Nephron progenitor cell (in vitro differentiated cells): ENCODE measurements at regions not wholly inside any gene's neighbourhood (a gene's known extent, or its start where the extent isn't known, plus 50 kb on each side); places are given as distances from the start of the nearest gene placed in this dataset.

Experiments used
- DNase-seq: peaks from one replicate; pipeline ENCODE4 v3.0.0; 2021
- H3K27ac Mint-ChIP-seq: 2 replicates; pipeline ENCODE4 v1.8.0; 2021; ENCODE audit warnings: mild to moderate bottlenecking, moderate library complexity, mixed read lengths
- H3K27me3 Mint-ChIP-seq: 2 replicates; pipeline ENCODE4 v1.8.0; 2021; ENCODE audit warnings: mild to moderate bottlenecking, low read depth, mixed read lengths; ENCODE audit not compliant: poor library complexity
- H3K36me3 Mint-ChIP-seq: 2 replicates; pipeline ENCODE4 v1.8.0; 2021; ENCODE audit warnings: low read depth, mixed read lengths
- H3K4me1 Mint-ChIP-seq: 2 replicates; pipeline ENCODE4 v1.8.0; 2021; ENCODE audit warnings: mixed read lengths
- H3K4me3 Mint-ChIP-seq: 2 replicates; pipeline ENCODE4 v1.8.0; 2021; ENCODE audit warnings: mild to moderate bottlenecking, moderate library complexity, mixed read lengths
- H3K9me3 Mint-ChIP-seq: 2 replicates; pipeline ENCODE4 v1.8.0; 2021; ENCODE audit warnings: mild to moderate bottlenecking, moderate library complexity, mixed read lengths
- TF ChIP-seq, protein P1 (sequence below): fragments of 200-600 bp; sonication (generic); IDR thresholded peaks from 2 replicates; pipeline ENCODE4 v1.5.0; 2021; ENCODE audit warnings: antibody characterized with exemption

DNA sequence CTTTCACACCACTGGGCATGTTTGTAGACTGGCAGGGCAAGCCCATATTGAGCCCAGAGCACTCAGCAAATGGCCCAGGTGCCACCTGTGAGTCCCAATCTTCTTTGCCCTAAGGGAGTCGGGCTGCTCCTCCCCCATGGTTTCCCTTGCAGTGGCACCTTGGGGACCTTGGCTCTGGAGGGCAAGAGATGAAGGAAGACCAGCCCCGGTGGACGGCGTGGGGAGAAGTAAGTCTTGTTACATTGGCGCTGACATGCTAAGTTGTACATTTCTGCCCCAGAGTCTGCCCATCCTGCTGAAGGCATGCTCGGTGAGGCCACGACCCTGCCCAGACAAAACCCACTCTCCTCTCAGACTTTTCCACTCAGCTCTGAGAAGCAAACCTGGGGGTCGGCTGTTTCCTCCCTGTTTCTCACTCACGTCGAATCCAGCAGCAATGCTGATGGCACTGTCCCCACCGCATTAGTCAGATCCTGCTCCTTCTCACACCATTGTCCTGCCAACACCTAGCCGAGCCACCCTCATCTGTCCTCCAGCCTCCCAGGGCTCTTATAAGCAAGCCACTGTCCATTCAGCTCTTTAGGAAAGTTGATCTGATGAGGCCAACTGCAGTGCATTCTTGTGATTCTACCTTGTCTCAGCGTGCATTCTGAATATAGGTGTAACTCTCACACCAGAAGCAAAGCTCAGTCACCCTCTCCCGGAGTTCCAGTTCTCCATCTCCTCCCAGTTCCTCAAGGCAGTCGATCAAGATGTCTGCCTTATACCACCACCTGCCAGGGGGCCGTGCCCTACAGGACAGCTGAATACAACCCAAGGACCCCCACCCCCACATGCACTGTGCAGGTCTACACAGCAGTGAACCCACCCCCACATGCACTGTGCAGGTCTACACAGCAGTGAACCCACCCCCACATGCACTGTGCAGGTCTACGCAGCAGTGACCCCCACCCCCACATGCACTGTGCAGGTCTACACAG lies 827.1 kb downstream of the TBC1D22A start:
- Mint-ChIP-seq H3K9me3 (peaks cover 90% of the 10 kb centered on the region), H3K36me3 (no peaks in the 10 kb centered on the region), H3K4me3 (no peak overlapping the region), H3K27ac (no peak overlapping the region), H3K27me3 (peaks cover 17% of the 10 kb centered on the region), H3K4me1 (no peaks in the 10 kb centered on the region)
- TF ChIP-seq, protein P1, sequence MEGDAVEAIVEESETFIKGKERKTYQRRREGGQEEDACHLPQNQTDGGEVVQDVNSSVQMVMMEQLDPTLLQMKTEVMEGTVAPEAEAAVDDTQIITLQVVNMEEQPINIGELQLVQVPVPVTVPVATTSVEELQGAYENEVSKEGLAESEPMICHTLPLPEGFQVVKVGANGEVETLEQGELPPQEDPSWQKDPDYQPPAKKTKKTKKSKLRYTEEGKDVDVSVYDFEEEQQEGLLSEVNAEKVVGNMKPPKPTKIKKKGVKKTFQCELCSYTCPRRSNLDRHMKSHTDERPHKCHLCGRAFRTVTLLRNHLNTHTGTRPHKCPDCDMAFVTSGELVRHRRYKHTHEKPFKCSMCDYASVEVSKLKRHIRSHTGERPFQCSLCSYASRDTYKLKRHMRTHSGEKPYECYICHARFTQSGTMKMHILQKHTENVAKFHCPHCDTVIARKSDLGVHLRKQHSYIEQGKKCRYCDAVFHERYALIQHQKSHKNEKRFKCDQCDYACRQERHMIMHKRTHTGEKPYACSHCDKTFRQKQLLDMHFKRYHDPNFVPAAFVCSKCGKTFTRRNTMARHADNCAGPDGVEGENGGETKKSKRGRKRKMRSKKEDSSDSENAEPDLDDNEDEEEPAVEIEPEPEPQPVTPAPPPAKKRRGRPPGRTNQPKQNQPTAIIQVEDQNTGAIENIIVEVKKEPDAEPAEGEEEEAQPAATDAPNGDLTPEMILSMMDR, result no peak
- DNase-seq, result no peak

DNA sequence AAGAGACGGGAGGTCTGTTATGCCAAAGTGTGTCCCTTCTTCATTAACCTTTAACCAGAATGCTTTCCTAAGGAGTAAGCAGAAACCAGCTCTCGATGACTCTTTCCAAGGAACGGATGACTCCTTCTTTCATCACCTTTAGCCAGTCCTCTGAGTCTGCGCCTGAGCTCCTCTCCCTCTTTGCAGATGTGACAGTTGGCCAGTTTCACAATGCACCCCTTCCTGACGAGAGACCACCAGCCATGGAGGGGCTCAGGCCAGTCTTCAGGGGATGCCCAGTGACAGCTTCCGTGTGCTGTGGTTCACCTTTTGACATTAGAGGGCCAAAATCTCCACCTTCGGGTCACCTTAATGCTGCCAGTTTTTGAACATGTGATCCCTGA lies 826.1 kb downstream of the TBC1D22A start:
- Mint-ChIP-seq H3K36me3 (no peaks in the 10 kb centered on the region), H3K9me3 (peaks cover 95% of the 10 kb centered on the region), H3K27ac (no peak overlapping the region), H3K27me3 (peaks cover 17% of the 10 kb centered on the region), H3K4me1 (no peaks in the 10 kb centered on the region), H3K4me3 (no peak overlapping the region)
- DNase-seq, result no peak
- TF ChIP-seq, protein P1, result no peak

DNA sequence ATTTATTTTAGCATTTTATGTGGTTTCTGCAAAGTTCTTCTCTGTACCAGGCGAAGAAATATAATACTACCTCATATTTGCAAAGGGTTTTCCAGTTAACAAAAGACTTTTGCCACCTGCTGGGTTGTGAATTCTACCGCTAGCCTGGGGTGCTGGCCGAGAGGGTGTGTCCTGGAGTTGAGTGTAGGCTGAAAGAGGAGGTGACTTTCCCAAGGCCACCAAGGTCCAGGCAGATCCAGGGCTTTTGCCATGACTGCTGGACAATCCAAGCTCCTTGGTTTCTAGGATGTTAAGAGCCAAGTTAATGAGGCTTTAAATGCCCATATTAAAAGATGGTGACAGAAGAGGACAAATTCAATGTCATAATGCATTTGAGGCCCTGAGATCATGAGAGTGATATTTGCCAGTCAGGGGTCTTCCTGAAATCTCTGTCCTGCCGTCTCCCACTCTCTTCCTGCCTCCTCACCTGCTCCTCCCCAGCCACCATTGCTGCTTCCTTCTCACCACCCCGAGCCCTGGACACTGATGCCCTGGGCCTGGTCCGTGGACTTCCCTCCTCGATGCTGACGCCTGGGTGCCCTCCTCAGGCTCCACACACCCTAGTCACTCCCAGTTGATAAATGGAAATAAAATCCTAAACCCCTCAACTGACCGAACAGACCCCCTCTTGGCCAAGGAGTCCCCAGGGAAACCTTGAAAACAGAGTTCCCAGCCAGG lies 825.6 kb downstream of the TBC1D22A start:
- Mint-ChIP-seq H3K27me3 (peaks cover 17% of the 10 kb centered on the region), H3K4me1 (no peaks in the 10 kb centered on the region), H3K4me3 (no peak overlapping the region), H3K27ac (no peak overlapping the region), H3K36me3 (no peaks in the 10 kb centered on the region), H3K9me3 (peaks cover 94% of the 10 kb centered on the region)
- DNase-seq, result no peak
- TF ChIP-seq, protein P1, result no peak

DNA sequence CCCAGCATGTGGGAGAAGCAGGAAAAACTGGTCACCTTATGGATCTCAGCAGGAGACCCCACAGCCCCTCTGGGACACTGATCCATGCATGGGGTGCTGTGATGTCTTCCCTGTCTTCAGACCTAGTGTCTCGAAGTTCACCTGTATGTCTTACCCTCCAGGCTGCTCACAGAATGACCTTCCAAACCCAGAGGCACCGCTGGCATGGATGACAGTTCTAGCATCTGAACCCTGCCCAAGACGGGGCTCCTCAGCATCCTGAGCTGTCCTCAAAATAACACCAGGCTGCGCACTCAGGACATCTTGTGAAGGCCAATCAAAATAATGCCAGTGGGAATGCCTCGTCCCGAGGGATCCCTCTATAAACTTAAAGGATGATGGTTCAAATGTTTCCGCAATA lies 824.9 kb downstream of the TBC1D22A start:
- H3K4me3 Mint-ChIP-seq, result no peak overlapping the region
- H3K27me3 Mint-ChIP-seq, result peaks cover 12% of the 10 kb centered on the region
- H3K36me3 Mint-ChIP-seq, result no peaks in the 10 kb centered on the region
- H3K27ac Mint-ChIP-seq, result no peak overlapping the region
- DNase-seq, result no peak
- TF ChIP-seq, protein P1, result no peak
- no peaks in the 10 kb centered on the region for H3K4me1 Mint-ChIP-seq
- peaks cover 92% of the 10 kb centered on the region for H3K9me3 Mint-ChIP-seq

DNA sequence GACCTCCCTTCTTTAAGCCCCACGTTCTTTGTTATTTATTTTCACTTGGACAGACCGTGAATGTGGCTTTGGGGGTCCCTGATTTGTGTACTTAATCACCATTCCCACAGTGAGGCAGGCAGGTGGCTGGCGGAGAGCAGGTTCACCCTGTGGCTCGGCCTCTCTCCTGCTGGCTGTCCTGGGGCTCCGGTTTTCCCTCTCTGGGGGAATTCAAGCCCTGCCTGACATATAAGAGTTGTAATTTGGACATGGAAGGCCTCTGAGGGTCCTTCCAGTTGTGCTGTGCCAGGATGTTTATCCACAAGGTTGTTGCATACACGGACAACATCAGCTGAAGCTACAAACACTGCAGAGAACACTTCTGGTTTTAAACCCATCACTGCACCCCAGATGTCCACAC lies 824.5 kb downstream of the TBC1D22A start:
- H3K4me3 Mint-ChIP-seq, result no peak overlapping the region
- no peaks in the 10 kb centered on the region for H3K4me1 Mint-ChIP-seq
- H3K27ac Mint-ChIP-seq, result no peak overlapping the region
- H3K36me3 Mint-ChIP-seq, result no peaks in the 10 kb centered on the region
- H3K9me3 Mint-ChIP-seq, result peaks cover 89% of the 10 kb centered on the region
- peaks cover 12% of the 10 kb centered on the region for H3K27me3 Mint-ChIP-seq
- TF ChIP-seq, protein P1, result no peak
- no peak for DNase-seq
